Activated CD4-positive, alpha-beta memory T cell treated with anti-CD3 and anti-CD28 coated beads, Interleukin-2, amount 10 ng/mL, durations not matched to agents 7 days and 5 days (primary cell): ENCODE measurements at regions not wholly inside any gene's neighbourhood (a gene's known extent, or its start where the extent isn't known, plus 50 kb on each side); places are given as distances from the start of the nearest gene placed in this dataset.

Source experiments
- CTCF ChIA-PET: fragments of 350-600 bp; sonication (Branson Sonifier 250); formaldehyde crosslinking; loops from one replicate; lab custom pipeline; 2021; ENCODE audit warnings: antibody characterized with exemption, inconsistent platforms; lab: Charles Lee
- POLR2A ChIA-PET: fragments of 350-600 bp; sonication (Branson Sonifier 250); formaldehyde crosslinking; loops from one replicate; lab custom pipeline; 2021; ENCODE audit warnings: antibody characterized with exemption; lab: Charles Lee
- DNase-seq: peaks from one replicate; pipeline ENCODE4 v3.0.0-alpha.2; 2020
- H3K27ac Mint-ChIP-seq: one replicate; pipeline ENCODE4 v1.8.0; 2021; ENCODE audit warnings: mild to moderate bottlenecking, mixed read lengths
- H3K27me3 Mint-ChIP-seq: one replicate; pipeline ENCODE4 v1.8.0; 2021; ENCODE audit warnings: mixed read lengths
- H3K36me3 Mint-ChIP-seq: one replicate; pipeline ENCODE4 v1.8.0; 2021; ENCODE audit warnings: low read depth, mixed read lengths
- H3K4me1 Mint-ChIP-seq: one replicate; pipeline ENCODE4 v1.8.0; 2021; ENCODE audit warnings: mixed read lengths
- H3K4me3 Mint-ChIP-seq: one replicate; pipeline ENCODE4 v1.8.0; 2021; ENCODE audit warnings: mild to moderate bottlenecking, mixed read lengths
- H3K9me3 Mint-ChIP-seq: one replicate; pipeline ENCODE4 v1.8.0; 2021; ENCODE audit warnings: mixed read lengths

- Mint-ChIP-seq H3K9me3 (no peaks in the 10 kb centered on the region), H3K4me1 (peaks cover 4% of the 10 kb centered on the region), H3K4me3 (no peak overlapping the region), H3K36me3 (no peaks in the 10 kb centered on the region), H3K27ac (no peak overlapping the region), H3K27me3 (peaks cover 2% of the 10 kb centered on the region)
- CTCF ChIA-PET, result no interaction called here
- POLR2A ChIA-PET, result no interaction called here
- DNase-seq, result no peak
Measured at GRCh38 chr4:151833174-151833573, 72.4 kb upstream of the GATB start.

GRCh38 chr4:151831526-151831925, 70.7 kb upstream of the GATB start:
- ChIA-PET CTCF (no interaction called here), POLR2A (no interaction called here)
- peaks cover 4% of the 10 kb centered on the region for H3K4me1 Mint-ChIP-seq
- no peak for DNase-seq
- no peak overlapping the region for H3K27ac Mint-ChIP-seq
- no peaks in the 10 kb centered on the region for H3K27me3 Mint-ChIP-seq
- no peaks in the 10 kb centered on the region for H3K9me3 Mint-ChIP-seq
- no peak overlapping the region for H3K4me3 Mint-ChIP-seq
- no peaks in the 10 kb centered on the region for H3K36me3 Mint-ChIP-seq

GRCh38 chr4:151830168-151830567, 69.4 kb upstream of the GATB start:
- no peaks in the 10 kb centered on the region for H3K27me3 Mint-ChIP-seq
- no peak for DNase-seq
- no peak overlapping the region for H3K4me3 Mint-ChIP-seq
- ChIA-PET POLR2A (no interaction called here), CTCF (no interaction called here)
- H3K27ac Mint-ChIP-seq, result no peak overlapping the region
- peaks cover 4% of the 10 kb centered on the region for H3K4me1 Mint-ChIP-seq
- H3K36me3 Mint-ChIP-seq, result no peaks in the 10 kb centered on the region
- H3K9me3 Mint-ChIP-seq, result no peaks in the 10 kb centered on the region

GRCh38 chr4:151829309-151829708, 68.5 kb upstream of the GATB start:
- Mint-ChIP-seq H3K4me3 (no peak overlapping the region), H3K27ac (no peak overlapping the region), H3K4me1 (peaks cover 4% of the 10 kb centered on the region), H3K27me3 (no peaks in the 10 kb centered on the region), H3K9me3 (no peaks in the 10 kb centered on the region), H3K36me3 (no peaks in the 10 kb centered on the region)
- CTCF ChIA-PET, result no interaction called here
- POLR2A ChIA-PET, result no interaction called here
- no peak for DNase-seq

GRCh38 chr4:151824656-151825055, 63.8 kb upstream of the GATB start:
- Mint-ChIP-seq H3K27me3 (peaks cover 10% of the 10 kb centered on the region), H3K4me3 (no peak overlapping the region), H3K9me3 (no peaks in the 10 kb centered on the region), H3K4me1 (no peaks in the 10 kb centered on the region), H3K36me3 (no peaks in the 10 kb centered on the region), H3K27ac (no peak overlapping the region)
- no peak for DNase-seq
- ChIA-PET CTCF (interaction anchor here (0.7 kb wide), 1 partner anchor 460 kb away, joined by 3 read pairs; no protein-coding TSS in a partner anchor), POLR2A (no interaction called here)

- ChIA-PET CTCF (no interaction called here), POLR2A (no interaction called here)
- Mint-ChIP-seq H3K9me3 (no peaks in the 10 kb centered on the region), H3K27ac (no peak overlapping the region), H3K4me1 (no peaks in the 10 kb centered on the region), H3K36me3 (no peaks in the 10 kb centered on the region), H3K4me3 (no peak overlapping the region), H3K27me3 (peaks cover 10% of the 10 kb centered on the region)
- no peak for DNase-seq
Measured at GRCh38 chr4:151822331-151822730, 61.5 kb upstream of the GATB start.

- POLR2A ChIA-PET, result no interaction called here
- no peak overlapping the region for H3K27ac Mint-ChIP-seq
Measured at GRCh38 chr4:151820004-151820403, 59.2 kb upstream of the GATB start.

GRCh38 chr4:151811403-151811802, 50.6 kb upstream of the GATB start:
- H3K4me1 Mint-ChIP-seq, result no peaks in the 10 kb centered on the region
- H3K9me3 Mint-ChIP-seq, result no peaks in the 10 kb centered on the region
- H3K4me3 Mint-ChIP-seq, result no peak overlapping the region
- ChIA-PET CTCF (interaction anchor here (3.0 kb wide), 1 partner anchor 9 kb away, joined by 19 read pairs; no protein-coding TSS in a partner anchor), POLR2A (no interaction called here)
- no peak overlapping the region for H3K27ac Mint-ChIP-seq
- no peak for DNase-seq
- H3K27me3 Mint-ChIP-seq, result no peaks in the 10 kb centered on the region
- no peaks in the 10 kb centered on the region for H3K36me3 Mint-ChIP-seq

More at GRCh38 chr4:151820004-151820403, 59.2 kb upstream of the GATB start:
- CTCF ChIA-PET, result no interaction called here
- Mint-ChIP-seq H3K9me3 (no peaks in the 10 kb centered on the region), H3K4me3 (no peak overlapping the region), H3K4me1 (no peaks in the 10 kb centered on the region), H3K36me3 (no peaks in the 10 kb centered on the region), H3K27me3 (peaks cover 10% of the 10 kb centered on the region)
- no peak for DNase-seq
